22Rv1 (cell line): ENCODE measurements at regions not wholly inside any gene's neighbourhood (a gene's known extent, or its start where the extent isn't known, plus 50 kb on each side); places are given as distances from the start of the nearest gene placed in this dataset.

ENCODE experiments used
- H3K27ac ChIP-seq: fragments of 450-650 bp; 2 replicates; pipeline ENCODE4 v1.5.1; 2017
- CTCF ChIP-seq: fragments of 450-650 bp; IDR thresholded peaks from 2 replicates; pipeline ENCODE4 v1.5.1; 2017; ENCODE audit warnings: mild to moderate bottlenecking
- ZFX ChIP-seq: fragments of 450-650 bp; IDR thresholded peaks from 2 replicates; pipeline ENCODE4 v1.6.1; 2017; ENCODE audit warnings: antibody characterized with exemption, borderline replicate concordance

DNA sequence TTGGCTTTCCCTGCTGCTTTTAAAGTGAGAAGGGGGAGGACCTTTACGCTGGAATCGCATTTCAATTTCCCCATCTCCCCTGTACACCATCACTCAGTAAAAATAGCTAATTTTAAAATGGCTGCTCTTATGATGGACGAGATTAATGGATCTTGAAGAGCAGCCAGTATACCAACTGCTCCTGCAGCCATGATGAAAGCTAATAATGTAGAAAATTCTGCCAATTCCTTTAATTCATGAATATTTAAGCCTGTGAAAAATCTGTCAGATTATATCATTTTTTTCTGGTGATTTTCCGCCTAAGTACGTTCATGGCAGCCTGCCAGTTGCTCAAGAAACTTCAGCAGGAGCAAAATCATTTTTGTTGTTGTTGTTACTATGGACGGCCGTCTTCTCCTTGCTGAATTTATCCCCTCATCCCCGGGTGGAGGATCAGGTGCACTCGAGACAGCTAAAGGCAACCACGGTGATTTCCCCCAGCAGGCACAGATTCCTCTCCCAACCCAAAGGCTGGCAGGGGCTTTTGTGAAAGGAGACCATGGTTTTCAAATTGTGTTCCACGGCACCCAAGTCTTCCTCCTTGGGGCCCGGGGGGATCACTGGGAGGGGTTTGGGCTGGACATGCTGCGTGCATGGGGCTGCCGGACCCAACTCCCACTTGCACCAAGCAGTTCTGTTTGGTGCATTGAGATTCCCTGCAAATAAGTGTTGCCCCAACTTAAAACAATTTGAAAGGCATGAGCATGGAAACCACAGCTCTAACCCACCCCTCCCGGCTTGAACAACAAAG is 289.6 kb downstream of the UACA start:
- TF ChIP-seq ZFX: no peak
- no peak for TF ChIP-seq CTCF
- no peak overlapping the region for H3K27ac ChIP-seq

DNA sequence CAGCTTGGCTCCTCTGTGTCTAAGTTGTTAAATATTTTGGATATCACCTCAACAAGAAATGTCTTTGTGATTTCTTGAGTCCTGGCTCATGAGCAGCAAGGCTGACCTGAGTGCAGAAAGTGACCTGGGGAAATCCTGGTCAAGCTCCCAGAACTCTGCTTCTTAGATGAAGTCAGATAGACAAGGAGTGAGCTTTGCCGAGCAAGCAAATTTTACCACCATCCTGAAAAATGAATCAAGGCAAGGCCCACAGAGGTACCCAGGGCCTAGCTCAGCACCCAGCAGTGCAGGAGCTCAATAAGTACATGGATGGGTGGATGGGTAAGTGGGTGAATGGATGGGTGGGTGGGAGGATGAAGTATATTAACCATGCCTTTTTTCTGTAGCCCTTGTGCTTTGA is 291.8 kb downstream of the UACA start:
- TF ChIP-seq ZFX (no peak), CTCF (no peak)
- no peak overlapping the region for H3K27ac ChIP-seq

DNA sequence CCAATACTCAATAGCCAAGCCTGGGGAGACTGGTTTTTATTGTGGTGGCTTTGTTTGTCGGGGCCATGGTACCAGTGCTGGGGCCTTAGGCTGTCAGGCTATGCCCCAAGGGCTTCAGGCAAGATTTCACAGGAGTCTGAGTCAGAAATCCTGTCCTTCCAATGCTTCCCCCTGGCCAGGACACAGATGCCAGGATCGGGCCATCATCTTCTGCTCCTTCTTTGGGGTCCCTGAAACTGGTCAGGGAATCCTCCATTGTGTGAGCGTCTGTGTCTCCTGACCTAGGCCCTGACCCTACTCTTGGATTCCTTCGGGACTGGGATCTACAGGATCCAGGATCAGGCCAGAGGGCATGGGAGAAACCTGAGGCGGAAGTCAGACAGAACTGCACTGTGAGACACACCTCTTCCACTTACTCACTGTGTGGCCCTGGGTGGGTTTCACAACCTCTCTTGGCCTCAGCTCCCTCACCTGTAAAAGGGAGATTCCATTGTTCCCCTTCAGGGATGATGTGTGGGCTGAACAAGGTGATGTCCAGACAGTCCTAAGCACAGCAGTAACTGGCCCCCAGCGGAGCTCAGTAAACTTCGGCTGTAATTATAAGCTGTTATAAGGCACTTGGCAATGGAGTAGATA is 292.7 kb downstream of the UACA start:
- H3K27ac ChIP-seq: no peak overlapping the region
- no peak for TF ChIP-seq ZFX

- TF ChIP-seq ZFX: no peak
- no peak for TF ChIP-seq CTCF
Measured at GRCh38 chr15:70469651-70470555, 293.5 kb downstream of the UACA start.

GRCh38 chr15:70469182-70469581 is 294.2 kb downstream of the UACA start:
- no peak overlapping the region for H3K27ac ChIP-seq
- no peak for TF ChIP-seq CTCF
- TF ChIP-seq ZFX: no peak

More at GRCh38 chr15:70469651-70470555, 293.5 kb downstream of the UACA start:
- H3K27ac ChIP-seq: no peak overlapping the region

DNA sequence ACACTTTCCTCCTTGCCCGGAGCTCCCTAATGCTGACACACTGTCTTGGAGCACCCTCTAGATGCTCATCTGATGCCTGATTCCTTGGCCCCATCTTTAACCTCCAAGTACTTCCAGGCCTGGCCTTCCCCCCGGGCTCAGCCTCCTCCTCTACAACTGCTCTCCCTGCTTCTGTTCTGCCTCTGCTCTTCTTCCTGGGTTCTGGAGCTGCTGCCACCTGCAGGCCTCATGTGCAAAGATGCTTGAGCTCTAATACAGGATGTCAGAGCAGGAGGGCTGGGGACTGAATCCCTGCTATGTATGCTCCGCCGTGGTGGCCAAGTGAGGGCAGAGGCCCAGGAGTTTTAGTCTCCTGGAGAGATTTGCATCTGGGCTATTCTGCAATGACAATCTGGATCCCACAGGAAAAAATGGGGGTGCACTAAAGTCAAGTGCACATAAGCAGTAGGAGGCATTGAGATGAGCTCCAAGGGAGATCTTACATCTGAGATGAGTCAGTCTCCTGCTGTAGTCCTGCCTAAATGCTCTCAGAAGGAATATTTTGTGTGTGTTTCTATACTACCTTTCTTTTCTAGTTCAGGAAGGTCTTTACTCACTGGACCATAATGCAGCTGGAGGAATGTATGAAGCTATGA is 296.3 kb downstream of the UACA start:
- H3K27ac ChIP-seq: no peak overlapping the region
- TF ChIP-seq CTCF (peak; percentile 81), ZFX (no peak)

- no peak overlapping the region for H3K27ac ChIP-seq
- TF ChIP-seq ZFX: no peak
- TF ChIP-seq CTCF: no peak
Measured at GRCh38 chr15:70466305-70466704, 297.1 kb downstream of the UACA start.
